Hepatic stellate cell (primary cell): ENCODE measurements at regions not wholly inside any gene's neighbourhood (a gene's known extent, or its start where the extent isn't known, plus 50 kb on each side); places are given as distances from the start of the nearest gene placed in this dataset.
"Not testable (repeated sequence)": the region's sequence is repeated elsewhere in the genome, so short reads cannot be mapped to it uniquely, and the experiment has no call there.

Experiments
- DNase-seq: peaks from one replicate; pipeline ENCODE4 v3.0.0; 2011; ENCODE audit warnings: low spot score

- not testable (repeated sequence) for DNase-seq
These were observed 280.9 kb downstream of the PYDC2 start for GRCh38 chr3:191741847-191742350.

- no peak for DNase-seq
These were observed 282.3 kb downstream of the PYDC2 start for GRCh38 chr3:191743283-191743682.

- no peak for DNase-seq
These were observed 289.7 kb downstream of the PYDC2 start for GRCh38 chr3:191750618-191751017.

GRCh38 chr3:191753196-191753595 lies 292.2 kb downstream of the PYDC2 start:
- DNase-seq, result no peak

GRCh38 chr3:191761906-191762305 lies 300.9 kb downstream of the PYDC2 start:
- no peak for DNase-seq

GRCh38 chr3:191762323-191762960 lies 301.5 kb downstream of the PYDC2 start:
- DNase-seq, result no peak

GRCh38 chr3:191768421-191768820 lies 307.5 kb downstream of the PYDC2 start:
- DNase-seq, result no peak

- DNase-seq, result no peak
These were observed 309.6 kb downstream of the PYDC2 start for GRCh38 chr3:191770541-191770940.

- DNase-seq, result no peak
These were observed 313.5 kb downstream of the PYDC2 start for GRCh38 chr3:191774485-191774884.

- DNase-seq, result no peak
These were observed 314.7 kb downstream of the PYDC2 start for GRCh38 chr3:191775451-191776233.

- DNase-seq, result no peak
These were observed 320.1 kb downstream of the PYDC2 start for GRCh38 chr3:191781044-191781443.

- DNase-seq, result no peak
These were observed 322.1 kb downstream of the PYDC2 start for GRCh38 chr3:191783024-191783423.

- no peak for DNase-seq
These were observed 330.0 kb downstream of the PYDC2 start for GRCh38 chr3:191790934-191791333.

GRCh38 chr3:191792580-191792979 lies 331.6 kb downstream of the PYDC2 start:
- DNase-seq, result no peak

GRCh38 chr3:191795196-191795595 lies 334.2 kb downstream of the PYDC2 start:
- DNase-seq, result no peak

GRCh38 chr3:191797271-191797670 lies 336.3 kb downstream of the PYDC2 start:
- DNase-seq, result no peak

GRCh38 chr3:191802671-191803070 lies 341.7 kb downstream of the PYDC2 start:
- no peak for DNase-seq

GRCh38 chr3:191804935-191805334 lies 344.0 kb downstream of the PYDC2 start:
- DNase-seq, result no peak

- no peak for DNase-seq
These were observed 347.1 kb downstream of the PYDC2 start for GRCh38 chr3:191808073-191808472.

GRCh38 chr3:191809326-191809949 lies 348.5 kb downstream of the PYDC2 start:
- no peak for DNase-seq

- DNase-seq, result no peak
These were observed 352.3 kb downstream of the PYDC2 start for GRCh38 chr3:191813245-191813644.

- no peak for DNase-seq
These were observed 387.9 kb downstream of the PYDC2 start for GRCh38 chr3:191848818-191849217.

GRCh38 chr3:191859531-191859930 lies 398.6 kb downstream of the PYDC2 start:
- no peak for DNase-seq
